BE2C (cell line): ENCODE measurements at regions not wholly inside any gene's neighbourhood (a gene's known extent, or its start where the extent isn't known, plus 50 kb on each side); places are given as distances from the start of the nearest gene placed in this dataset.

Experiments
- DNase-seq: peaks from one replicate; pipeline ENCODE4 v3.0.0-alpha.2; 2020
- H3K27me3 ChIP-seq: fragments of 250-450 bp; sonication (Bioruptor Pico); 2 replicates; pipeline ENCODE4 v1.5.1; 2020; ENCODE audit warnings: mild to moderate bottlenecking
- H3K36me3 ChIP-seq: fragments of 250-450 bp; sonication (Bioruptor Pico); 2 replicates; pipeline ENCODE4 v1.5.1; 2020; ENCODE audit warnings: mild to moderate bottlenecking
- H3K4me1 ChIP-seq: fragments of 250-450 bp; sonication (Bioruptor Pico); 2 replicates; pipeline ENCODE4 v1.5.1; 2020
- H3K4me3 ChIP-seq: 2 replicates; pipeline ENCODE4 v1.5.1; 2011; ENCODE audit warnings: low read depth, low read length
- H3K9me3 ChIP-seq: fragments of 250-450 bp; sonication (Bioruptor Pico); 2 replicates; pipeline ENCODE4 v1.5.1; 2020
- CTCF ChIP-seq: IDR thresholded peaks from 2 replicates; pipeline ENCODE4 v1.5.1; 2012; ENCODE audit warnings: mild to moderate bottlenecking, low read depth, low read length

GRCh38 chr18:37691162-37691561 lies 125.6 kb upstream of the CELF4 start:
- Histone ChIP-seq H3K36me3 (no peaks in the 10 kb centered on the region), H3K4me1 (no peaks in the 10 kb centered on the region), H3K27me3 (no peaks in the 10 kb centered on the region), H3K4me3 (no peak overlapping the region), H3K9me3 (no peaks in the 10 kb centered on the region)
- TF ChIP-seq CTCF: no peak
- no peak for DNase-seq

- Histone ChIP-seq H3K27me3 (no peaks in the 10 kb centered on the region), H3K9me3 (no peaks in the 10 kb centered on the region), H3K4me1 (no peaks in the 10 kb centered on the region), H3K4me3 (no peak overlapping the region), H3K36me3 (no peaks in the 10 kb centered on the region)
- no peak for DNase-seq
- no peak for TF ChIP-seq CTCF
Measured at GRCh38 chr18:37689841-37690240, 124.2 kb upstream of the CELF4 start.

- H3K4me1 ChIP-seq: no peaks in the 10 kb centered on the region
Measured at GRCh38 chr18:37684590-37684989, 119.0 kb upstream of the CELF4 start.

GRCh38 chr18:37684183-37684582 lies 118.6 kb upstream of the CELF4 start:
- Histone ChIP-seq H3K36me3 (no peaks in the 10 kb centered on the region), H3K9me3 (no peaks in the 10 kb centered on the region), H3K4me3 (no peak overlapping the region), H3K27me3 (no peaks in the 10 kb centered on the region), H3K4me1 (no peaks in the 10 kb centered on the region)
- no peak for DNase-seq
- no peak for TF ChIP-seq CTCF

More at GRCh38 chr18:37684590-37684989, 119.0 kb upstream of the CELF4 start:
- peak; percentile 26; the same call in 1 of the 2 replicates for TF ChIP-seq CTCF
- no peaks in the 10 kb centered on the region for H3K27me3 ChIP-seq
- no peak for DNase-seq
- no peaks in the 10 kb centered on the region for H3K9me3 ChIP-seq
- no peaks in the 10 kb centered on the region for H3K36me3 ChIP-seq
- no peak overlapping the region for H3K4me3 ChIP-seq

- Histone ChIP-seq H3K4me3 (no peak overlapping the region), H3K4me1 (no peaks in the 10 kb centered on the region), H3K9me3 (no peaks in the 10 kb centered on the region), H3K27me3 (no peaks in the 10 kb centered on the region), H3K36me3 (no peaks in the 10 kb centered on the region)
- DNase-seq: no peak
- TF ChIP-seq CTCF: no peak
Measured at GRCh38 chr18:37680911-37681310, 115.3 kb upstream of the CELF4 start.

GRCh38 chr18:37676276-37676675 lies 110.7 kb upstream of the CELF4 start:
- Histone ChIP-seq H3K36me3 (no peaks in the 10 kb centered on the region), H3K4me1 (no peaks in the 10 kb centered on the region), H3K27me3 (no peaks in the 10 kb centered on the region), H3K4me3 (no peak overlapping the region), H3K9me3 (no peaks in the 10 kb centered on the region)
- TF ChIP-seq CTCF: no peak
- DNase-seq: no peak
